ENCODE measurements at regions not wholly inside any gene's neighbourhood (a gene's known extent, or its start where the extent isn't known, plus 50 kb on each side); places are given as distances from the start of the nearest gene placed in this dataset.

- intact Hi-C loops (cut with DNase I; ENCODE audit: low total_unique reads), result no loop called here
- Histone ChIP-seq H3K27ac (no peak overlapping the region), H3K27me3 (no peaks in the 10 kb centered on the region), H3K4me1 (no peaks in the 10 kb centered on the region), H3K36me3 (no peaks in the 10 kb centered on the region), H3K9me3 (no peaks in the 10 kb centered on the region), H3K4me3 (no peak overlapping the region)
- TF ChIP-seq CTCF (IDR thresholded peaks at IDR 0.05) (no peak), POLR2A (IDR thresholded peaks at IDR 0.05) (no peak)
- DNase-seq, result no peak
Measured at GRCh38 chr13:37945651-37946575, 76.3 kb upstream of the TRPC4 start.

GRCh38 chr13:37944869-37945442 lies 75.4 kb upstream of the TRPC4 start:
- intact Hi-C loops (cut with DNase I; ENCODE audit: low total_unique reads), result no loop called here
- Histone ChIP-seq H3K36me3 (no peaks in the 10 kb centered on the region), H3K27me3 (no peaks in the 10 kb centered on the region), H3K4me1 (no peaks in the 10 kb centered on the region), H3K27ac (no peak overlapping the region), H3K4me3 (no peak overlapping the region), H3K9me3 (no peaks in the 10 kb centered on the region)
- DNase-seq, result no peak
- TF ChIP-seq POLR2A (IDR thresholded peaks at IDR 0.05) (no peak), CTCF (IDR thresholded peaks at IDR 0.05) (peak in 1 of 4 experiments; percentile 10)

- no peak overlapping the region for H3K4me3 ChIP-seq
- no peak overlapping the region for H3K27ac ChIP-seq
- no peaks in the 10 kb centered on the region for H3K9me3 ChIP-seq
- no peak for DNase-seq
- TF ChIP-seq POLR2A (IDR thresholded peaks at IDR 0.05) (no peak), CTCF (IDR thresholded peaks at IDR 0.05) (no peak)
- no peaks in the 10 kb centered on the region for H3K4me1 ChIP-seq
- intact Hi-C loops (cut with DNase I; ENCODE audit: low total_unique reads), result no loop called here
- H3K27me3 ChIP-seq, result no peaks in the 10 kb centered on the region
- H3K36me3 ChIP-seq, result no peaks in the 10 kb centered on the region
Measured at GRCh38 chr13:37944081-37944868, 74.7 kb upstream of the TRPC4 start.

GRCh38 chr13:37942929-37943328 lies 73.4 kb upstream of the TRPC4 start:
- Histone ChIP-seq H3K4me3 (no peak overlapping the region), H3K27me3 (no peaks in the 10 kb centered on the region), H3K9me3 (no peaks in the 10 kb centered on the region), H3K36me3 (no peaks in the 10 kb centered on the region), H3K27ac (no peak overlapping the region), H3K4me1 (no peaks in the 10 kb centered on the region)
- intact Hi-C loops (cut with DNase I; ENCODE audit: low total_unique reads), result no loop called here
- DNase-seq, result no peak
- no peak for TF ChIP-seq POLR2A (IDR thresholded peaks at IDR 0.05)

- Histone ChIP-seq H3K27me3 (no peaks in the 10 kb centered on the region), H3K36me3 (no peaks in the 10 kb centered on the region), H3K9me3 (no peaks in the 10 kb centered on the region), H3K27ac (no peak overlapping the region), H3K4me1 (no peaks in the 10 kb centered on the region), H3K4me3 (no peak overlapping the region)
- DNase-seq, result no peak
- TF ChIP-seq POLR2A (IDR thresholded peaks at IDR 0.05) (no peak), CTCF (IDR thresholded peaks at IDR 0.05) (no peak)
- intact Hi-C loops (cut with DNase I; ENCODE audit: low total_unique reads), result no loop called here
Measured at GRCh38 chr13:37934339-37935191, 65.0 kb upstream of the TRPC4 start.

All from uterus (tissue), 3 donors.